Endothelial cell (in vitro differentiated cells): ENCODE measurements at regions not wholly inside any gene's neighbourhood (a gene's known extent, or its start where the extent isn't known, plus 50 kb on each side); places are given as distances from the start of the nearest gene placed in this dataset.

Experiments
- DNase-seq: peaks from one replicate; pipeline ENCODE4 v3.0.0; 2021; ENCODE audit warnings: low spot score
- H3K27ac Mint-ChIP-seq: one replicate; pipeline ENCODE4 v1.8.0; 2021; ENCODE audit warnings: mixed read lengths, inconsistent platforms; ENCODE audit not compliant: unreplicated experiment
- H3K27me3 Mint-ChIP-seq: one replicate; pipeline ENCODE4 v1.8.0; 2021; ENCODE audit warnings: mild to moderate bottlenecking, moderate library complexity, mixed read lengths, inconsistent platforms; ENCODE audit not compliant: unreplicated experiment
- H3K36me3 Mint-ChIP-seq: one replicate; pipeline ENCODE4 v1.8.0; 2021; ENCODE audit warnings: mild to moderate bottlenecking, low read depth, mixed read lengths, inconsistent platforms; ENCODE audit not compliant: unreplicated experiment
- H3K4me1 Mint-ChIP-seq: one replicate; pipeline ENCODE4 v1.8.0; 2021; ENCODE audit warnings: mild to moderate bottlenecking, mixed read lengths, inconsistent platforms; ENCODE audit not compliant: unreplicated experiment
- H3K4me3 Mint-ChIP-seq: one replicate; pipeline ENCODE4 v1.8.0; 2021; ENCODE audit warnings: mild to moderate bottlenecking, mixed read lengths, inconsistent platforms; ENCODE audit not compliant: unreplicated experiment
- H3K9me3 Mint-ChIP-seq: one replicate; pipeline ENCODE4 v1.8.0; 2021; ENCODE audit warnings: mixed read lengths, inconsistent platforms; ENCODE audit not compliant: unreplicated experiment
- CTCF ChIP-seq: fragments of 200-600 bp; sonication (generic); IDR thresholded peaks from one replicate; pipeline ENCODE4 v1.5.0; 2021; ENCODE audit warnings: antibody characterized with exemption; ENCODE audit not compliant: unreplicated experiment

DNA sequence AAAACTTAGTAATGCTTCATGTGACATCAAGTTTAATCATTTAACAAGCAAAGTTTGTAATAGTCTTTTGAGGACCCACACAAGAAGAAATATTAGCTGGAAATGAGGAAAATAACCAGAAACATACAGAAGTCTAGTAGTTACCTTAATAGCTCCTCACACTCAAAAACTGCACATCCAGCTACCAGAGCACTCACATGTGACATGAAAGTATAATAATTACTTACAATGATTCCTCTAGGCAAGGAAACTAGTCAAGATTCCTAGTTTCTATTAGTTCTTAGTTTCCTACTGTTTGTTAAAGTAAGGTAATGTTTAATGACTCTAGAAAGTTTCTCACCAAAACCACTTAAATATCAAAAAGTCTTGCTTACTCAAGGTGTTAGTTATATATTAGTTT is 335.8 kb downstream of the RAD51AP2 start:
- no peak for TF ChIP-seq CTCF

DNA sequence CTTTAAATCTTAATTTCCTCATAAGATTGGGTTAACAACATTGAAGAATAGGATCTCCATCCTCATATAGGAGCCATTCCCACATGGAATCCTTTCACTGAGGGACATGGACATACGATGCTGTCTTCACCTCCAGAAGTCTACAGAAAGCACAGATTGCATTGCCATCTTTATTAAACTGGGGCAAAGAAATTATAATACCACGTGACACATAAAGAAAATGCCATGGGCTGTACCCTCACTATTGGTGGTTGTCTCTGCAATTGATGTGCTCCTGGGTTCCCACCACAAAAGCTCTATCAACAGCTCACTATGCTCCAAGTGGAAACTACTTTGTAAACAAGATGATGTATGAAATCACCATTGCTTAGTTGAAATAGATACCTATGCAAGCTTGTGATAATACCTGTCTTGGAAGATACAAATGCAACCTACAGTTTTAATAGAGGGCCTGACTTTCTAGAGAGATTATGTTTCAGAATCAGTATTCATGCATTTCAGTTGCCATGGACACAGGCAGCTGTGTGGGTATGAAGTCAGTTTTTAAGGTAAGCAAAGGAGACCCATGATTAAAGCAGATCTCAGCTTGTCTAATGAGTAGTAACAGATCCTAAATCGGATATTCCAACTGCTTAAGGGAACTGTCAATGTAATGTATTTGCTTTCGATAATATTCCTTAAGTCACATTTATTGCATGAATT is 337.0 kb downstream of the RAD51AP2 start:
- TF ChIP-seq CTCF: no peak
- Mint-ChIP-seq H3K4me3 (no peak overlapping the region), H3K27me3 (no peaks in the 10 kb centered on the region), H3K36me3 (no peaks in the 10 kb centered on the region), H3K4me1 (no peaks in the 10 kb centered on the region), H3K27ac (no peak overlapping the region), H3K9me3 (no peaks in the 10 kb centered on the region)
- DNase-seq: no peak

More for the DNA sequence above, 335.8 kb downstream of the RAD51AP2 start:
- DNase-seq: no peak
- Mint-ChIP-seq H3K27me3 (no peaks in the 10 kb centered on the region), H3K27ac (no peak overlapping the region), H3K4me1 (no peaks in the 10 kb centered on the region), H3K36me3 (no peaks in the 10 kb centered on the region), H3K9me3 (no peaks in the 10 kb centered on the region), H3K4me3 (no peak overlapping the region)

GRCh38 chr2:17179145-17179808 is 339.0 kb downstream of the RAD51AP2 start:
- H3K4me3 Mint-ChIP-seq: no peak overlapping the region
- H3K9me3 Mint-ChIP-seq: no peaks in the 10 kb centered on the region
- H3K4me1 Mint-ChIP-seq: peaks cover 3% of the 10 kb centered on the region
- H3K36me3 Mint-ChIP-seq: no peaks in the 10 kb centered on the region
- H3K27me3 Mint-ChIP-seq: no peaks in the 10 kb centered on the region
- H3K27ac Mint-ChIP-seq: no peak overlapping the region
- TF ChIP-seq CTCF: no peak
- no peak for DNase-seq

GRCh38 chr2:17177088-17177487 is 341.2 kb downstream of the RAD51AP2 start:
- Mint-ChIP-seq H3K4me1 (peaks cover 3% of the 10 kb centered on the region), H3K9me3 (no peaks in the 10 kb centered on the region), H3K27ac (no peak overlapping the region), H3K27me3 (no peaks in the 10 kb centered on the region), H3K4me3 (no peak overlapping the region), H3K36me3 (no peaks in the 10 kb centered on the region)
- no peak for DNase-seq
- TF ChIP-seq CTCF: no peak

DNA sequence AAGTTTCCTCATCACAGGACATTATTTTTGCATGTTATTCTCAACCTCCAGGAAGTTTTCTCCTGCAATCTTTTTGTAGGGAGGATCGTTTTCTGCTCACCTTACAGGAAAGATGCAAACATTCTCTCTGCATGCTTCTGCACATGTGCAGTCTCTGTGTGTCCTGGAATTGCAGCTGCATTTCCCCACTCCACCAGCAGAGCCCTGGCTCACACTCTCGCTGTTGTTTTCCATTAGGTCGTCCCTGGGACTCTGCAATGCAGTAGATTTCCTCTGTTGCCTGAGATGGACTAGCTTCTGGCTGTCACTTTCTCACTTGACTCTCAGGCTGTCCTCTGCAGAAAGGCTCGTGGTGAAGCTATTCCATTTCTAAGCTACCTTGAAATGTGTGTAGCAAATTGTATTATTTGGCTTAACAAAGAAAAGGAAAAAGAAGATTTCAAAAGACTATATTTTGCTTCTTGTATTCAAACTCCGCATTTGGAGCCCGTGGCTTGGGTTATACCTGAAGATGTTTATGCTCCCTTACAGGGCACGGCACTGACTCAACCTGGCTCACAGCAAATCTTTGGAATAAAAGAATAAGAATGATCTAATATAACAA is 346.7 kb downstream of the RAD51AP2 start:
- peak; percentile 69 for DNase-seq
- H3K9me3 Mint-ChIP-seq: no peaks in the 10 kb centered on the region
- peaks cover 3% of the 10 kb centered on the region for H3K4me1 Mint-ChIP-seq
- TF ChIP-seq CTCF: peak; percentile 82
- no peaks in the 10 kb centered on the region for H3K36me3 Mint-ChIP-seq
- no peaks in the 10 kb centered on the region for H3K27me3 Mint-ChIP-seq
- no peak overlapping the region for H3K4me3 Mint-ChIP-seq
- no peak overlapping the region for H3K27ac Mint-ChIP-seq
